ENCODE measurements at regions not wholly inside any gene's neighbourhood (a gene's known extent, or its start where the extent isn't known, plus 50 kb on each side); places are given as distances from the start of the nearest gene placed in this dataset.
A peak's percentile ranks its signal among the peaks of the same experiment; 100 is the strongest.

GRCh38 chr21:38148046-38148445, 108.7 kb upstream of the KCNJ15 start:
- DNase-seq = no peak

- no peak for DNase-seq
Measured at GRCh38 chr21:38151021-38151645, 105.7 kb upstream of the KCNJ15 start.

DNA sequence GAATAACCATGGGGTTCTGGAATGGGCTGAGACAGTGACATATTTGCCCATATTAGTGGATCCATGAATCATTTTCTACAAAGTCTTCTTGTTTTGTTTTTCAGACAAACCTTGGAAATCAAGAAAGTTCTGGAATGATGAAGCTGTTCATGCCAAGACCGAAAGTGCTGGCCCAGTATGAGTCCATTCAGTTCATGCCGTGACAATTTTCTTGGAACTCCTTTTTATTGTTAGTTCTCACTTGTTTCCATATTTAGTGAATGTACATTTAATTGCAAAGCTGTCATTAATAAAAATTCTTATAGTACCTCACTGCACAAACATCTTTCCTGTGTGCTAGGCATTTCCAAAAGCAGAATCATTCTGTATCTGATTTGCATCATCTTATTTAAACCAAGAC, 100.6 kb upstream of the KCNJ15 start:
- DNase-seq = no peak

DNA sequence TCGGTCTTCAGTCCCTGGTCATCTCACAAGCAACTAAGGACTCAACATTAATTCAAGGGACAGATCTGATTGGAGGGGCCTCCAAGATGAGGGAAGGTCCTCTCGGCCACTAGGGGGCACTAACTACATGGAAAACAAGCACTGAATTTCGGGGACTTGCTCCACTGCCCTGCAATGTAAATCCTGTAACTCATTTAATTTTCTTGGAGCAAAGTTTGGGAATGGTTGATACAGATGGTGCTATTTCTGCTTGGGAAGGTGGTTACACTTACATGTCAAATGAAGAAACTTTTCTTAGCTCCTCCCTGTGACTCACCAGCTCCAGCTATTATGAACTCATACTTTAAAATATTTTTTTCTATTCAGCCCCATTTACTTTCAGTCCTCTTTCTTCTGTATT, 97.4 kb upstream of the KCNJ15 start:
- peak in 1 of 2 donors; percentile 55 for DNase-seq

- DNase-seq = peak; percentile 40 to 47
Measured at GRCh38 chr21:38165466-38166172, 91.2 kb upstream of the KCNJ15 start.

DNA sequence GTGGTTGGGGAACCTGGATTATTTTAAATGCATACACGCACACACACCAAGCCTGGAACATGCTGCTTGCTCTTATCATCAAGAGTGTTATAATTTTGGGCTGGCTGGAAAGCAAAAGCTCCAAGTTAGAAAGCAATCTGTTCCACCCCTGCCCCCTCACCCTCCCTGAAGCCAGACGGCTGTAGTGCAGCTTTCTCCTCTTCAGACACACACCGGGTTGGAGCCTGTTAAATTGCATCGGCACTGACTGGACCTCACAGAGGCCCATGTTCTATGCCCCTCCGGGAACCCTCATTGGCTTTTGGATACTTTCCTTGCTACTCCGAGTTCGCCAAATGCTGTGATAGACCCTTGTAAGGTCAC, 90.6 kb upstream of the KCNJ15 start:
- DNase-seq = no peak

GRCh38 chr21:38167345-38167744, 89.4 kb upstream of the KCNJ15 start:
- DNase-seq = no peak

GRCh38 chr21:38170283-38170682, 86.5 kb upstream of the KCNJ15 start:
- DNase-seq = no peak

DNA sequence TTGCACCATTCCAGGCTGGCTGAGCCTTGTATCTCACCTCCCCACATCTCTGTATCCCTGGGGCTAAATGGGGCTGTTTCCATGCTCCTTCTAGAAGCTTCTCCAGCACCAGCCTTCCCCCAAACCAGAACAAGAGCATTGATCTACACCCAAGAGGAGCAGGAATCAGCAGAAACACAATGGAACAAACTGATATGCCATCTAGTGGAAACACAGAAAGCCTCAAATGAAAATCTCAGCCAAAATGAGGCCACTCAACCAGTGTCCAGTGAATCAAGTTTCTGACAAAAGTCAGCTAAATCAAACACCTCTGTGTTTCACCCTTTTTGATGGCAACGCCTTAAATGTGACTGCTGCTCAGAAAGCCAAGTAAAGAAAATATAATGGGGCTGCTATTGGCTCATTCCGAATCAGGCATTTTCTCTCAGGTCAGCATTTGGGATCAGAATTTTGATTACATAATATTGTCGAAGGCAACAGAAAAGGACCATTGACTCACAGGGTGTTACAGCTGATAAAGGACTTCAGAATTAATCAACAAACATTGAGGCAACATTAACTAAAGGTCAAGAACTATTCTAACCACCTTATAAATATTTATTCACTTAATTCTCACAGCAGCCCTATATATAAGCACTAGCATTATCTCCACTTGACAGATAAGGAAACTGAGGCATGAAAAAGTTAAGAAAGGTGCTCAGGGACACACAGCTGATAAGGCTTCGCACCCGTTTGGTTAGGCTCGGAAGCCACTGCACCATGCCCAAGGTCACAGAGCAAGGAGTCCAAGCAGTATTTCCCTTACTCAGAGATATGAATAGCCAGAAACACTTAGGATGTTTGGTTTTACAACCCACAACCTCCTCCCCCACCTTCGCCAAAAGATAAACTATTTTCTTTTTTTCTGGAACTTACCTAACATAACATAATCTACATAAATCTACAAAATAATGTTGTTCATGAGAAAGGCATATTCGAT, 85.8 kb upstream of the KCNJ15 start:
- no peak for DNase-seq

- DNase-seq = no peak
Measured at GRCh38 chr21:38171723-38172344, 85.0 kb upstream of the KCNJ15 start.

DNA sequence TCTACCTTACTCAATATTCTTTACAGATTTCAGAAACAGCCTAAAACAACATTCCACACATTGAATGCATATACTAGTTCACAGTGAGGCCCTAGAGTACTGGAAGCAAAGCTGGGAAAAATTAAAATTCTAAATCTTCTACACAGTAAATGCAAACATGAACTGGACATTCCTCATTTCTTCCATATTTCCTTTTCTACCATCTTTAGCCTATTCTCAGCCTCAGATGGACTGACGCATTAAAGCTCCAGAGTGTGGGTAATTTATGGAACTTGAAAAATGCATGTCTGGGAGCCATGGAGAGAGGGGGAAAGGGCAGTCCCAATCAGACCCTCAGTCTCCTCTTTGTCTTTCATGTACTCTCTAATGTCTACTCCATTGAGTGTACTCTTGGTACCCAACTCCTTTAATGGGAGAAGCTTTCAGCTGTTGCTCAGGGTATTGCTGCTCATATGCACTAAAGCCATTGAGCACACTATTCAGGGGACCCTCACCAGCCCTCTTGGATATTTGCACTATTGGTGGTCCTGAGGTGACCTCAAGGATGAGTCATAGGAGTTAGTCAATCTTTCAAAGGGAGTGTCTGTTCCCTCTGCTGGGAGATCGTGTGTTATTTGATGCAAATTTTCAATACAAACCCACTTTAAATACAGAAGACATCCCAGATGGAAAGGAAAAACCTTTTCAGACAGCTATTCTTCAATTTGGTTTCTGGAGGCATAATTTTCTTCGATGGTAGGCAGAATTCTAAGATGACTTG, 83.3 kb upstream of the KCNJ15 start:
- no peak for DNase-seq

DNA sequence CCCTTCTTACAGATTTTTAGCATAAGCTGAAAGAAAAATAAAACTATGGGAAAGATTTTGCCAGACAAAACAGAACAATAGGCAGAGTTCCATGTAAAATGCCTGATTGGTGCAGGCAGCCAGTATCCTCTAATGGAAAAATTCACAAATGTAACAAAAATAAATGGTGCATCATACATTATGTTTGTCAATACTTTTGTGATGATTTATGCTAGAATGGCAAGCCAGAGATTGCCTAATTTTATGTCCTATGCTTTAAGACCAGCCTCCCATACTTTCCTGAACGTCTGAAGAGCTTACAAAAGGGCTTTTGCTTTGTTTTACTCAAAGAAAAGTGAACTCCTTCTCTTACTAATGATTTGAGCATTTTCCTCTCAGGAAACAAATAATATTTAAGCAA, 81.5 kb upstream of the KCNJ15 start:
- no peak for DNase-seq

GRCh38 chr21:38177919-38178652, 78.7 kb upstream of the KCNJ15 start:
- no peak for DNase-seq

DNA sequence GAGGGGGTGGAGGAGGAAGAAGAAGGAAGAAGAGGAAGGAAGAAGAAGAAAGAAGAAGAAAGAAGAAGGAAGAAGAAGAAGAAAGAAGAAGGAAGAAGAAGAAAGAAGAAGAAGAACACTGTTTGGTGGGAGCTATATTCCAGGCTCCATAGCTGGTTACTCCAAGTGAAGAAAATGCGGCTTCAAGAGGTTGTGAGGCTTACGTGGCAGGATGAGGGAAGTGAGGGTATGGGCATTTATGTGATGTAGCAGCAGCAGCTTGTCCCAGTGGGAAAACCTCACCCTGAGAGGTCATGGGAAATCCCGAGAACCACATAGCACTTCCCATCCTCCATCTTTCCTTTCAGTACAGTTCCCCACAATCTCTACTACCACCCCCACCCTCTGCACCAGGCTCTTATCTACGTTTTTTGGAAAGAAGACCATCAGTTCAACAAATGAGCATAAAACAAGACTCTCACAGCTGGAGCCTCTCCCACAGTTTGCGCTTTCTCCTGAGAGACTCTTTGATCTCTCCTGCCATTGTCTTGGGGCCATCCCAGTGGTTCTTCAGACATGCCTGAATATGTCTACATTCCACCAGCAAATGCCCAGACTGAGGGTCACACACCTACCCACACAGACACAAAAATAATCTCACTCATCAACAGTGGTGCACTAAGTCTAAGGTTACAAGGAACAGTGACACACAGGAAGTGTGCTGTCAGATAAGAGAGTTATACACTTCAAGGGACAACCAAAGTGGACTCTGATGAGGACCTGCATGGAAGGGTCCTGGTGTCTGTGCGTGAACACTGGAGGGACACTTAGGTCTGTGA, 77.9 kb upstream of the KCNJ15 start:
- DNase-seq = no peak

- no peak for DNase-seq
Measured at GRCh38 chr21:38179511-38179910, 77.3 kb upstream of the KCNJ15 start.

GRCh38 chr21:38181096-38181495, 75.7 kb upstream of the KCNJ15 start:
- DNase-seq = no peak

- DNase-seq = no peak
Measured at GRCh38 chr21:38182370-38182985, 74.3 kb upstream of the KCNJ15 start.

DNA sequence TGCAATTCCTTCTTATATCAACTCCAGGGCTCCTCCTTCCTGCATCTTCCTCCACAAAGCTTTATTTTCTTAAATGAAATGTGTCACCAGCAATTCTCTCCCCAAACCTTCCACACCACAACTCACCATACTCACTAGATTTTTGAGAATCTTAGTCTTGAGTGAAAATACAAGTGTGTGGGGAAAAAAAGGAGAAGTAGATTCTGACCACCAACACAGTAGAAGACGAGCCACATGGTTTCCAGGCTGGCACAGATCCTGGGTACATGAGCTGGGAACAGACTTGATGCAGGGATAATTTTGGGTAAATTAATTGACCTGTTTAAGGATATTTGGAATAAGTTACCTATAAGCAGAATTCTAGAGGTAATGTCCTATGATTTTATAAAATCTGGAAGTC, 72.8 kb upstream of the KCNJ15 start:
- no peak for DNase-seq

- DNase-seq = no peak
Measured at GRCh38 chr21:38186661-38187270, 70.0 kb upstream of the KCNJ15 start.
